HCT116 (cell line): ENCODE measurements at regions not wholly inside any gene's neighbourhood (a gene's known extent, or its start where the extent isn't known, plus 50 kb on each side); places are given as distances from the start of the nearest gene placed in this dataset.

ENCODE experiments used
- ATAC-seq: fragments of 200-7000 bp; cut with Tn5 transposase; 2 replicates; pipeline ENCODE4 v1.9.1; 2020; ENCODE audit warnings: mild to moderate bottlenecking, moderate library complexity
- BruUV-seq: library from RNA; stranded (reverse); fragments of 400-500 nt; replicated peaks from 2 replicates; lab custom pipeline; 2021; lab: Mats Ljungman, UMichigan
- CTCF ChIA-PET: fragments of 300-600 bp; sonication (Branson Sonifier 250); formaldehyde crosslinking; loops from one replicate; lab custom pipeline; 2021; ENCODE audit warnings: antibody characterized with exemption; lab: Charles Lee
- POLR2A ChIA-PET: fragments of 300-600, 350-600 bp; sonication (Branson Sonifier 250); formaldehyde crosslinking; loops from one replicate; lab custom pipeline; 2021; ENCODE audit warnings: antibody characterized with exemption; lab: Charles Lee
- RAD21 ChIA-PET, 2 experiments: fragments of 300-600 bp; sonication (Branson Sonifier 250); formaldehyde crosslinking; loops; one replicate each; lab custom pipeline; 2023; ENCODE audit warnings: low total read pairs in 2 of 2; ENCODE audit not compliant: uncharacterized antibody in 2 of 2, unreplicated experiment in 2 of 2, low non-redundant PET in 1 of 2; lab: Charles Lee
- DNase-seq: peaks from one replicate; pipeline ENCODE4 v3.0.0-alpha.2; 2010; ENCODE audit warnings: low read depth, low spot score
- H2AFZ ChIP-seq: fragments of 200-600 bp; shearing (Covaris generic), sonication (generic); 2 replicates; pipeline ENCODE4 v1.6.1; 2017; ENCODE audit warnings: low read depth, mixed run types, mixed read lengths, antibody characterized with exemption, low read length; ENCODE audit not compliant: poor library complexity, severe bottlenecking
- H3K27ac ChIP-seq: 2 replicates; pipeline ENCODE4 v1.5.1; 2012; ENCODE audit warnings: low read depth, low read length
- H3K27me3 ChIP-seq: fragments of 200-600 bp; sonication (generic); 2 replicates; pipeline ENCODE4 v1.6.1; 2016; ENCODE audit warnings: mixed run types, low read length, mixed read lengths; ENCODE audit not compliant: insufficient read depth
- H3K36me3 ChIP-seq, 2 experiments: fragments of 200-500 bp in 1 of 2; fragments of 200-600 bp in 1 of 2; sonication (Bioruptor generic) in 1 of 2; sonication (generic) in 1 of 2; 2 replicates each; pipeline versions ENCODE4 v1.5.1 to v1.6.1; 2014 to 2016; ENCODE audit warnings: low read length in 2 of 2, inconsistent platforms in 1 of 2, mixed read lengths in 1 of 2, mixed run types in 1 of 2; ENCODE audit not compliant: insufficient read depth in 2 of 2, control insufficient read depth in 1 of 2
- H3K4me1 ChIP-seq, 2 experiments: fragments of 200-600 bp in 1 of 2; sonication (generic) in 1 of 2; 2 replicates each; pipeline versions ENCODE4 v1.5.1 to v1.6.1; 2012 to 2017; ENCODE audit warnings: low read length in 2 of 2, inconsistent platforms in 1 of 2, mild to moderate bottlenecking in 1 of 2, mixed read lengths in 1 of 2, mixed run types in 1 of 2, moderate library complexity in 1 of 2; ENCODE audit not compliant: insufficient read depth in 2 of 2, control insufficient read depth in 1 of 2
- H3K4me2 ChIP-seq: fragments of 200-600 bp; sonication (generic); 2 replicates; pipeline ENCODE4 v1.6.1; 2017; ENCODE audit warnings: mixed run types, low read length, mixed read lengths
- H3K4me3 ChIP-seq, 2 experiments: fragments of 200-600 bp in 1 of 2; sonication (generic) in 1 of 2; replicated peaks in 1 of 2; 2 replicates each; pipeline ENCODE4 v1.5.1; 2011 to 2016; ENCODE audit warnings: low read length in 2 of 2, control low read depth in 1 of 2, low read depth in 1 of 2, mild to moderate bottlenecking in 1 of 2, mixed read lengths in 1 of 2, mixed run types in 1 of 2
- H3K79me2 ChIP-seq: fragments of 200-600 bp; sonication (generic); 2 replicates; pipeline ENCODE4 v1.6.1; 2017; ENCODE audit warnings: mild to moderate bottlenecking, mixed run types, low read length, moderate library complexity, mixed read lengths; ENCODE audit not compliant: insufficient read depth
- H3K9ac ChIP-seq: fragments of 200-600 bp; sonication (generic); 2 replicates; pipeline ENCODE4 v1.6.1; 2016; ENCODE audit warnings: low read length, mixed read lengths
- H3K9me2 ChIP-seq: fragments of 200-600 bp; sonication (generic), shearing (Covaris generic); 2 replicates; pipeline ENCODE4 v1.6.1; 2017; ENCODE audit warnings: mixed run types, mild to moderate bottlenecking, moderate library complexity; ENCODE audit not compliant: insufficient read depth
- H3K9me3 ChIP-seq, 2 experiments: fragments of 200-500 bp in 1 of 2; fragments of 200-600 bp in 1 of 2; sonication (Bioruptor generic) in 1 of 2; sonication (generic) in 1 of 2; 2 replicates each; pipeline ENCODE4 v1.6.1; 2014 to 2017; ENCODE audit warnings: low read length in 2 of 2, mixed read lengths in 2 of 2, inconsistent platforms in 1 of 2, low read depth in 1 of 2, mild to moderate bottlenecking in 1 of 2, mixed run types in 1 of 2, moderate library complexity in 1 of 2; ENCODE audit not compliant: control insufficient read depth in 1 of 2, insufficient read depth in 1 of 2
- H4K20me1 ChIP-seq: fragments of 200-600 bp; sonication (generic), shearing (Covaris generic); 2 replicates; pipeline ENCODE4 v1.6.1; 2017; ENCODE audit warnings: mixed run types, mild to moderate bottlenecking, moderate library complexity; ENCODE audit not compliant: insufficient read depth
- CBX3 ChIP-seq: IDR thresholded peaks from 2 replicates; pipeline ENCODE4 v1.6.1; 2012; ENCODE audit warnings: low read depth
- EZH2 ChIP-seq: fragments of 200-600 bp; sonication (generic); IDR thresholded peaks from 2 replicates; pipeline ENCODE4 v1.6.1; 2017; ENCODE audit warnings: antibody characterized with exemption, mixed run types
- FOSL1 ChIP-seq: IDR thresholded peaks from 2 replicates; pipeline ENCODE4 v1.6.1; 2012; ENCODE audit warnings: low read depth
- POLR2A ChIP-seq: IDR thresholded peaks from 2 replicates; pipeline ENCODE4 v1.7.0; 2011; ENCODE audit warnings: borderline replicate concordance; ENCODE audit not compliant: insufficient read depth, insufficient read length; ENCODE audit errors: extremely low read depth
- RAD21 ChIP-seq: IDR thresholded peaks from 2 replicates; pipeline ENCODE4 v1.6.1; 2012; ENCODE audit warnings: low read depth, mild to moderate bottlenecking
- ZNF274 ChIP-seq: fragments of 200-500 bp; sonication (Bioruptor generic); IDR thresholded peaks from 2 replicates; pipeline ENCODE4 v1.6.1; 2014; ENCODE audit warnings: mild to moderate bottlenecking, low read depth, low read length, inconsistent platforms
- intact Hi-C: fragments of 100-400 bp; cut with micrococcal nuclease; formaldehyde crosslinking; loops from 2 replicates; pipeline ENCODE4 v1.10.0; 2022
- TF ChIP-seq, protein P1 (sequence below), 3 experiments: fragments of 200-600 bp in 1 of 3; sonication (generic) in 1 of 3; IDR thresholded peaks in 2 of 3; conservative IDR thresholded peaks in 1 of 3; 2 replicates each; pipeline ENCODE4 v1.5.1; 2012 to 2017; ENCODE audit warnings: low read depth in 2 of 3, low read length in 2 of 3, antibody characterized with exemption in 1 of 3, borderline replicate concordance in 1 of 3, control low read depth in 1 of 3, mild to moderate bottlenecking in 1 of 3, mixed read lengths in 1 of 3, mixed run types in 1 of 3, moderate library complexity in 1 of 3; ENCODE audit not compliant: insufficient read depth in 1 of 3
- TF ChIP-seq, protein P2 (sequence below): IDR thresholded peaks from 2 replicates; pipeline ENCODE4 v1.6.1; 2011; ENCODE audit warnings: mild to moderate bottlenecking, low read length, moderate library complexity; ENCODE audit not compliant: insufficient replicate concordance; ENCODE audit errors: extremely low read depth
- TF ChIP-seq, protein P3 (sequence below): IDR thresholded peaks from 2 replicates; pipeline ENCODE4 v1.6.1; 2012

DNA sequence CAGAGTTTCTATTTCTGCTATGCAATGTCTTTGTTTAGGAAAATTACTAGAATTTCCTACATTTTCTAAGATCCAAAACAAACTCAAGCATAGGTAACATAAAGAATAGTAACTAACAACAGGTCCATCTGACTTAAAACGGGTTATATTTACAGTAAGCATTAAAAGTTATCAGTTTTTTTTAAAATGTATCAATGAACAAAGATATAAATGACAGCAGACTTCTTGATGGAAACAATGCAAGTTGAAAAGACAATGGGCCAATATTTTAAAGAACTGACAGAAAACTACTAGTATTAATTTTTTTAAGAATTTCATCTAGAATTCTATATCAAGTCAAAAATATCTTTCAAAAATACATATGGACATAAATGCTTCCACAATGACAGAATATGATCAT, 367.1 kb upstream of the MGAT4C start:
- Histone ChIP-seq H3K36me3 (no peaks in the 10 kb centered on the region), H3K9ac (no peak overlapping the region), H3K4me3 (no peak overlapping the region), H3K79me2 (no peaks in the 10 kb centered on the region), H3K9me3 (peaks cover 7 to 12% of the 10 kb centered on the region in 2 experiments; a peak in 3 of 4 replicates), H3K4me1 (no peaks in the 10 kb centered on the region), H3K4me2 (no peak overlapping the region), H4K20me1 (no peaks in the 10 kb centered on the region)
- RAD21 ChIA-PET = no interaction called here
- intact Hi-C loops = no loop called here
- TF ChIP-seq, protein P1, sequence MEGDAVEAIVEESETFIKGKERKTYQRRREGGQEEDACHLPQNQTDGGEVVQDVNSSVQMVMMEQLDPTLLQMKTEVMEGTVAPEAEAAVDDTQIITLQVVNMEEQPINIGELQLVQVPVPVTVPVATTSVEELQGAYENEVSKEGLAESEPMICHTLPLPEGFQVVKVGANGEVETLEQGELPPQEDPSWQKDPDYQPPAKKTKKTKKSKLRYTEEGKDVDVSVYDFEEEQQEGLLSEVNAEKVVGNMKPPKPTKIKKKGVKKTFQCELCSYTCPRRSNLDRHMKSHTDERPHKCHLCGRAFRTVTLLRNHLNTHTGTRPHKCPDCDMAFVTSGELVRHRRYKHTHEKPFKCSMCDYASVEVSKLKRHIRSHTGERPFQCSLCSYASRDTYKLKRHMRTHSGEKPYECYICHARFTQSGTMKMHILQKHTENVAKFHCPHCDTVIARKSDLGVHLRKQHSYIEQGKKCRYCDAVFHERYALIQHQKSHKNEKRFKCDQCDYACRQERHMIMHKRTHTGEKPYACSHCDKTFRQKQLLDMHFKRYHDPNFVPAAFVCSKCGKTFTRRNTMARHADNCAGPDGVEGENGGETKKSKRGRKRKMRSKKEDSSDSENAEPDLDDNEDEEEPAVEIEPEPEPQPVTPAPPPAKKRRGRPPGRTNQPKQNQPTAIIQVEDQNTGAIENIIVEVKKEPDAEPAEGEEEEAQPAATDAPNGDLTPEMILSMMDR (IDR thresholded peaks at IDR 0.05 in 2 of 3, conservative IDR thresholded peaks at IDR 0.05 in 1 of 3; ENCODE audit: borderline replicate concordance in 1 of 3, insufficient read depth in 1 of 3, low read depth in 2 of 3, low read length in 2 of 3) = no peak
- TF ChIP-seq, protein P2, sequence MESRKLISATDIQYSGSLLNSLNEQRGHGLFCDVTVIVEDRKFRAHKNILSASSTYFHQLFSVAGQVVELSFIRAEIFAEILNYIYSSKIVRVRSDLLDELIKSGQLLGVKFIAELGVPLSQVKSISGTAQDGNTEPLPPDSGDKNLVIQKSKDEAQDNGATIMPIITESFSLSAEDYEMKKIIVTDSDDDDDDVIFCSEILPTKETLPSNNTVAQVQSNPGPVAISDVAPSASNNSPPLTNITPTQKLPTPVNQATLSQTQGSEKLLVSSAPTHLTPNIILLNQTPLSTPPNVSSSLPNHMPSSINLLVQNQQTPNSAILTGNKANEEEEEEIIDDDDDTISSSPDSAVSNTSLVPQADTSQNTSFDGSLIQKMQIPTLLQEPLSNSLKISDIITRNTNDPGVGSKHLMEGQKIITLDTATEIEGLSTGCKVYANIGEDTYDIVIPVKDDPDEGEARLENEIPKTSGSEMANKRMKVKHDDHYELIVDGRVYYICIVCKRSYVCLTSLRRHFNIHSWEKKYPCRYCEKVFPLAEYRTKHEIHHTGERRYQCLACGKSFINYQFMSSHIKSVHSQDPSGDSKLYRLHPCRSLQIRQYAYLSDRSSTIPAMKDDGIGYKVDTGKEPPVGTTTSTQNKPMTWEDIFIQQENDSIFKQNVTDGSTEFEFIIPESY = no peak
- no peak for TF ChIP-seq CBX3
- TF ChIP-seq, all 23 proteins: peak for 0
- ChIA-PET CTCF (no interaction called here), POLR2A (no interaction called here)
- Histone ChIP-seq H2AFZ (no peak overlapping the region), H3K9me2 (no peaks in the 10 kb centered on the region), H3K27ac (no peak overlapping the region), H3K27me3 (no peaks in the 10 kb centered on the region)
- no TSS peak for BruUV-seq
- ATAC-seq (no peak), DNase-seq (no peak)

DNA sequence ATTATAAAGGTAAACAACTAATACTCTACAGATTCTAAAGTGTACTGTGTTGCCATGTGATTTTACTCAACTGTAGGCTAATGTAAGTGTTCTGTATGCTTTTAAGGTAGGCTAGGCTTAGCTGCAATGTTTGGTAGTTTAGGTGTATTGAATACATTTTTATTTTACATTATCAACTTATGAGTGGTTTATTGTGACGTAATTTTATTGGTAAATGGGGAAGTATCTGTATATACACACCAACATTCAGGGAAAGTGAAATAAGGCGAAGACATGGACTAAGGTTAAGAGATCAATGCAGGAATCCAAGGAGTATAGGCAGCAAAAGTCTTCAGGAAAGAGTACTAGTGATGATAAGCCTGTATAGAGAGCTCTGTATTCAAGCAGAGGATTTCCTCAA, 365.8 kb upstream of the MGAT4C start:
- peaks cover 7 to 12% of the 10 kb centered on the region in 2 experiments; a peak in 3 of 4 replicates for H3K9me3 ChIP-seq
- no TSS peak for BruUV-seq
- H3K27me3 ChIP-seq = no peaks in the 10 kb centered on the region
- TF ChIP-seq, protein P2 = no peak
- TF ChIP-seq FOSL1 (no peak), ZNF274 (no peak), RAD21 (no peak), POLR2A (no peak), CBX3 (no peak), EZH2 (no peak)
- TF ChIP-seq, protein P1 (IDR thresholded peaks at IDR 0.05 in 2 of 3, conservative IDR thresholded peaks at IDR 0.05 in 1 of 3; ENCODE audit: borderline replicate concordance in 1 of 3, insufficient read depth in 1 of 3, low read depth in 2 of 3, low read length in 2 of 3) = no peak
- TF ChIP-seq, protein P3, sequence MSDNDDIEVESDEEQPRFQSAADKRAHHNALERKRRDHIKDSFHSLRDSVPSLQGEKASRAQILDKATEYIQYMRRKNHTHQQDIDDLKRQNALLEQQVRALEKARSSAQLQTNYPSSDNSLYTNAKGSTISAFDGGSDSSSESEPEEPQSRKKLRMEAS = no peak
- H3K27ac ChIP-seq = no peak overlapping the region
- intact Hi-C loops = no loop called here
- CTCF ChIA-PET = no interaction called here
- H3K4me3 ChIP-seq = no peak overlapping the region
- H3K4me2 ChIP-seq = no peak overlapping the region
- ATAC-seq (no peak), DNase-seq (no peak)
- H3K9ac ChIP-seq = no peak overlapping the region
- no peaks in the 10 kb centered on the region for H3K4me1 ChIP-seq
- H2AFZ ChIP-seq = no peak overlapping the region
- no peaks in the 10 kb centered on the region for H3K79me2 ChIP-seq
- RAD21 ChIA-PET = no interaction called here
- POLR2A ChIA-PET = no interaction called here
- H4K20me1 ChIP-seq = no peaks in the 10 kb centered on the region
- no peaks in the 10 kb centered on the region for H3K9me2 ChIP-seq
- no peaks in the 10 kb centered on the region for H3K36me3 ChIP-seq
